Keratinocyte (primary cell): ENCODE measurements at regions not wholly inside any gene's neighbourhood (a gene's known extent, or its start where the extent isn't known, plus 50 kb on each side); places are given as distances from the start of the nearest gene placed in this dataset.

Experiments
- CTCF ChIP-seq, 3 experiments: IDR thresholded peaks in 1 of 3; conservative IDR thresholded peaks in 1 of 3; optimal IDR thresholded peaks in 1 of 3; 2 replicates in 2 of 3; 3 replicates in 1 of 3; pipeline versions ENCODE3 to v1.5.1; 2011; ENCODE audit warnings: low read length in 3 of 3, mild to moderate bottlenecking in 3 of 3, moderate library complexity in 2 of 3, control low read depth in 1 of 3, inconsistent platforms in 1 of 3; ENCODE audit not compliant: insufficient read depth in 2 of 3; ENCODE audit errors: extremely low read depth in 1 of 3
- EZH2 ChIP-seq: IDR thresholded peaks from one replicate; pipeline ENCODE4 v1.6.1; 2012; ENCODE audit warnings: inconsistent platforms, mild to moderate bottlenecking, low read length, moderate library complexity

GRCh38 chr3:88589138-88589537 lies 439.4 kb downstream of the C3orf38 start:
- TF ChIP-seq EZH2, result no peak
- TF ChIP-seq CTCF (optimal IDR thresholded peaks at IDR 0.05 in 1 of 3, IDR thresholded peaks at IDR 0.05 in 1 of 3, conservative IDR thresholded peaks at IDR 0.05 in 1 of 3; ENCODE audit: extremely low read depth in 1 of 3, insufficient read depth in 2 of 3, low read length in 3 of 3), result no peak
